Subcutaneous abdominal adipose tissue (tissue), 5 donors: ENCODE measurements at regions not wholly inside any gene's neighbourhood (a gene's known extent, or its start where the extent isn't known, plus 50 kb on each side); places are given as distances from the start of the nearest gene placed in this dataset.
"Not testable (repeated sequence)": the region's sequence is repeated elsewhere in the genome, so short reads cannot be mapped to it uniquely, and the experiment has no call there.

ENCODE experiments used
- H3K27ac ChIP-seq: one replicate; pipeline ENCODE4 v1.7.0; 2013; ENCODE audit warnings: low read depth, mild to moderate bottlenecking, inconsistent platforms, low read length, moderate library complexity
- H3K27me3 ChIP-seq, 5 donors: one replicate each; pipeline ENCODE4 v1.7.0; 2013; ENCODE audit warnings: low read length in 5 of 5, inconsistent platforms in 1 of 5; ENCODE audit not compliant: control insufficient read depth in 5 of 5, insufficient read depth in 4 of 5
- H3K36me3 ChIP-seq, 5 donors: one replicate each; pipeline ENCODE4 v1.7.0; 2013; ENCODE audit warnings: low read length in 5 of 5; ENCODE audit not compliant: control insufficient read depth in 5 of 5, insufficient read depth in 5 of 5
- H3K4me1 ChIP-seq, 5 donors: one replicate each; pipeline ENCODE4 v1.7.0; 2013; ENCODE audit warnings: low read length in 5 of 5, mild to moderate bottlenecking in 3 of 5, moderate library complexity in 1 of 5; ENCODE audit not compliant: control insufficient read depth in 5 of 5, insufficient read depth in 5 of 5
- H3K4me3 ChIP-seq, 5 donors: one replicate each; pipeline ENCODE4 v1.7.0; 2013; ENCODE audit warnings: low read length in 5 of 5, low read depth in 1 of 5
- H3K9ac ChIP-seq, 5 donors: one replicate each; pipeline ENCODE4 v1.7.0; 2013; ENCODE audit warnings: low read length in 5 of 5, mild to moderate bottlenecking in 4 of 5, moderate library complexity in 3 of 5
- H3K9me3 ChIP-seq, 5 donors: one replicate each; pipeline ENCODE4 v1.7.0; 2013; ENCODE audit warnings: low read length in 5 of 5; ENCODE audit not compliant: control insufficient read depth in 5 of 5
- donor health status: healthy.
- donor health status: healthy.
- donor health status: healthy.
- donor health status: healthy.
- donor health status: healthy.

DNA sequence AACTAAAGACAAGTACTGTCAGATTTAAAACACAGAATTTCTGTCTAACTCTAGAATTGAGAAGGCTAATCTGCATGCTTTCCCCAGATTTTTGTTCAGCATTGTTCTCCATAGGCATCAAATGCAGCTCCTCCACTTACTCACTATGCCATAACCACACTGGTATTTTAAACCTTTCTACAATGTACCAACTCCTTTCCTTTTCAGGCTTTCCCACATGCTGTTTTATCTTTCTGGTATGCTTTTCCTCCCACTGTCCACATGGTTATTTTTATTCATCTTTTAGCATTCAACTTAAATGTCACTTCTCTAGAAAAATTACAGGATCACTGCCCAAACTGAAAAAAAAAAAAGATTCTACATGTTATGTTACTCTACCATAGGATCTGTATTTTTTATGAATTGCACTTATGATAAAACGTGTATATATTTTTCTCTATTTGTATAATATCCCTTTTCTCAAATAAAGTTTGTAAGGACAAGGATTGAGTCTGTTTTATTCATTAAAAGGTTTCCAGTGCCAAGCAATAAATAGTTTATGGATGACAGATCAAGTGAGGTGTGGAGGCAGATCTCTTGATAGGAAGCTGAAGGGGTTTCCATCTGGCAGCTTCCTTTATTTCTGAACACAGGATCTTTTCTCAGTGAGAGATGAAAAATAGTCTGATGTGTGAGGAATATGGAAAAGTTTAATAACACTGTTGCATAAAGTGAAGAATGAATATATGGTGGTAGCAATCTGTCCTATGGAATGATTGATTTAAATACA is 1064.5 kb downstream of the ZPLD1 start:
- no peaks in the 10 kb centered on the region for H3K36me3 ChIP-seq
- peaks cover 0 to 3% (median 0%) of the 10 kb centered on the region in 5 donors for H3K27me3 ChIP-seq
- no peaks in the 10 kb centered on the region for H3K4me1 ChIP-seq
- no peaks in the 10 kb centered on the region for H3K9me3 ChIP-seq
- H3K4me3 ChIP-seq = no peak overlapping the region
- no peak overlapping the region for H3K9ac ChIP-seq
- H3K27ac ChIP-seq = no peak overlapping the region

- H3K4me3 ChIP-seq = no peak overlapping the region
- H3K27ac ChIP-seq = no peak overlapping the region
- H3K27me3 ChIP-seq = peaks cover 0 to 3% (median 0%) of the 10 kb centered on the region in 5 donors
- no peaks in the 10 kb centered on the region for H3K36me3 ChIP-seq
- H3K4me1 ChIP-seq = no peaks in the 10 kb centered on the region
- no peaks in the 10 kb centered on the region for H3K9me3 ChIP-seq
- H3K9ac ChIP-seq = no peak overlapping the region
Measured at GRCh38 chr3:103499967-103500366, 1065.2 kb downstream of the ZPLD1 start.

- no peak overlapping the region for H3K27ac ChIP-seq
- no peaks in the 10 kb centered on the region for H3K36me3 ChIP-seq
- no peaks in the 10 kb centered on the region for H3K27me3 ChIP-seq
- H3K9me3 ChIP-seq = peaks cover 0 to 3% (median 0%) of the 10 kb centered on the region in 5 donors
- no peaks in the 10 kb centered on the region for H3K4me1 ChIP-seq
- H3K9ac ChIP-seq = no peak overlapping the region
- H3K4me3 ChIP-seq = no peak overlapping the region
Measured at GRCh38 chr3:103510760-103511159, 1075.9 kb downstream of the ZPLD1 start.

- Histone ChIP-seq H3K4me3 (no peak overlapping the region), H3K9ac (no peak overlapping the region), H3K9me3 (peaks cover 0 to 1% (median 0%) of the 10 kb centered on the region in 5 donors), H3K36me3 (no peaks in the 10 kb centered on the region), H3K27ac (no peak overlapping the region), H3K27me3 (no peaks in the 10 kb centered on the region), H3K4me1 (no peaks in the 10 kb centered on the region)
Measured at GRCh38 chr3:103511891-103512290, 1077.1 kb downstream of the ZPLD1 start.

DNA sequence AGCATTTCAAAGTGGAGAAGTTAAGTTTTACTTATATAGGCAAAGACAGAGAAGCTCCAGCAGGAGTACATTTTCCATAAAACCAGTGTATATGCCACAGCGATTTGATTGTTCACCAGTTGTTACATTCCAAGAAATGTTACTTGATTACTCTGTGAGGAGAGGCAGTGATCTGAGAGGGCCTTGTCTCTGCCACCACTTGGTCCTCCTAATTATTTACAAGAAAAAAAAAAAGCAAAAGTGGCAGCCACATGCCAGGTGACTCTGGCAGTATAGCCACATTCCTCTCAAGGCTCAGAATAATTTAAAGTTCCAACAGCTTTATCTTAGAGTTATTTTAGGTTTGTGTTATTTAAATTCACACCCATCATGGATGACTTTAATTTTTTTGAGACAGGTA is 1077.8 kb downstream of the ZPLD1 start:
- Histone ChIP-seq H3K36me3 (no peaks in the 10 kb centered on the region), H3K27ac (no peak overlapping the region), H3K27me3 (no peaks in the 10 kb centered on the region), H3K4me1 (no peaks in the 10 kb centered on the region), H3K9ac (no peak overlapping the region), H3K9me3 (peaks cover 0 to 4% (median 0%) of the 10 kb centered on the region in 5 donors), H3K4me3 (no peak overlapping the region)

GRCh38 chr3:103513003-103513402 is 1078.2 kb downstream of the ZPLD1 start:
- no peak overlapping the region for H3K27ac ChIP-seq
- H3K4me1 ChIP-seq = no peaks in the 10 kb centered on the region
- no peaks in the 10 kb centered on the region for H3K27me3 ChIP-seq
- H3K9me3 ChIP-seq = peaks cover 0 to 4% (median 0%) of the 10 kb centered on the region in 5 donors
- H3K9ac ChIP-seq = no peak overlapping the region
- H3K36me3 ChIP-seq = no peaks in the 10 kb centered on the region
- H3K4me3 ChIP-seq = no peak overlapping the region

DNA sequence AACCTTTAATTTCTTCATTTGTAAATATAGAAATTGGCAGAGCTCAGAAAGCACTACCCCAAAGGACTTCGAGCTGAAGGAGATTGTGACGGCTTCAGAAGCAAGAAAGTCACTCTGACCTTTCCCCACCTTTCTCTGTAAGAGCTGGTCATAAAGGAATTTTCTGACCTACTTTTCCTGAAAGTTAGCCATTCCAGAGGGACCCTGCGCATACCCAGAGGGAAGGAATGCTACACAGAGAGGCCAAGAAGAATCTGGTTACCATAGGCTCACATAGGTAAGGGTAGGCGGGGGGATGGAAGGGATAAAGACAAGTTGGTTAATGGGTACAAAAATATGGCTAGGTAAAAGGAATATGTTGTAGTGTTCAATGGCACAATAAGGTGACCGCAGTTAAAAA is 1080.3 kb downstream of the ZPLD1 start:
- H3K9ac ChIP-seq = no peak overlapping the region
- H3K4me1 ChIP-seq = no peaks in the 10 kb centered on the region
- H3K4me3 ChIP-seq = no peak overlapping the region
- no peaks in the 10 kb centered on the region for H3K36me3 ChIP-seq
- peaks cover 0 to 4% (median 0%) of the 10 kb centered on the region in 5 donors for H3K9me3 ChIP-seq
- H3K27ac ChIP-seq = no peak overlapping the region
- H3K27me3 ChIP-seq = no peaks in the 10 kb centered on the region

GRCh38 chr3:103516950-103517349 is 1082.1 kb downstream of the ZPLD1 start:
- Histone ChIP-seq H3K27ac (no peak overlapping the region), H3K4me1 (no peaks in the 10 kb centered on the region), H3K9me3 (peaks cover 0 to 9% (median 4%) of the 10 kb centered on the region in 5 donors), H3K36me3 (no peaks in the 10 kb centered on the region), H3K4me3 (no peak overlapping the region), H3K9ac (no peak overlapping the region), H3K27me3 (no peaks in the 10 kb centered on the region)

DNA sequence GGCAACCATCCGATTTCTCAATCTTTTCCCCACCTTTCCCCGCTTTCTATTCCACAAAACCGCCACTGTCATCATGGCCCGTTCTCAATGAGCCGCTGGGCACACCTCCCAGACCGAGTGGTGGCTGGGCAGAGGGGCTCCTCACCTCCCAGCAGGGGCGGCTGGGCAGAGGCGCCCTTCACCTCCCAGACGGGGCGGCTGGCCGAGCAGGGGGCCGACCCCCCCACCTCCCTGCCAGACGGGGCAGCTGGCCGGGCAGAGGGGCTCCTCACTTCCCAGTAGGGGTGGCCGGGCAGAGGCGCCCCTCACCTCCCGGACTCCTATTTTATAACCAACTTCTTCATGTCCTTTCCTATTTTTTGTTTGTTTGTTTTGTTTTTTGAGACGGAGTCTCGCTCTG is 1096.5 kb downstream of the ZPLD1 start:
- not testable (repeated sequence) for H3K4me3 ChIP-seq, H3K27ac ChIP-seq, H3K27me3 ChIP-seq, H3K9ac ChIP-seq, H3K4me1 ChIP-seq, H3K36me3 ChIP-seq, H3K9me3 ChIP-seq

- no peak overlapping the region for H3K4me3 ChIP-seq
Measured at GRCh38 chr3:103532986-103533385, 1098.2 kb downstream of the ZPLD1 start.

More at GRCh38 chr3:103532986-103533385, 1098.2 kb downstream of the ZPLD1 start:
- Histone ChIP-seq H3K27ac (no peak overlapping the region), H3K4me1 (no peaks in the 10 kb centered on the region), H3K27me3 (no peaks in the 10 kb centered on the region), H3K36me3 (no peaks in the 10 kb centered on the region), H3K9me3 (no peaks in the 10 kb centered on the region), H3K9ac (no peak overlapping the region)
